ENCODE measurements at regions not wholly inside any gene's neighbourhood (a gene's known extent, or its start where the extent isn't known, plus 50 kb on each side); places are given as distances from the start of the nearest gene placed in this dataset.

DNA sequence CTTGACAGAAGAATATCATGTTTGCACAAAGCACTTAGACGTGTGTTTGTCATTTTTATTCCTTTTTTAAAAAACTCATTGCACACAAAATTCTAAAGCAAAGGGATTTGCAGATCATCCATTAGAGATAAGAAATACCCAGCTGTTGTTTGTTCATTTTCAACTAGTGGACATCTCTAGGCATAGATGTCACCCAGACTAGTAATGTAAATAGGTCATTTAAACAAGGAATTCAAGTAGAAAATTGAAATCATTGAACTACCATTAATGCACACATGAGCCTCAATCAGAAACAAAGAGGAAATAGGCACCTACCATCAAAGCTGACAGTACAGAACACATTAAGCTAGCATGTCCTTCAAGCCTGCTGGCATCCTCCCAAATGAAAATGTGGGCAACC lies 107.3 kb downstream of the OR2K2 start:
- no peaks in the 10 kb centered on the region for H3K36me3 Mint-ChIP-seq
- no peaks in the 10 kb centered on the region for H3K27me3 Mint-ChIP-seq (ENCODE audit: low read depth)
- no peaks in the 10 kb centered on the region for H3K4me1 Mint-ChIP-seq
- no peak overlapping the region for H3K4me3 Mint-ChIP-seq
- no peak for TF ChIP-seq CTCF (IDR thresholded peaks at IDR 0.05; ENCODE audit: unreplicated experiment)
- H3K9me3 Mint-ChIP-seq = peaks cover 4% of the 10 kb centered on the region
- no peak overlapping the region for H3K27ac Mint-ChIP-seq
- no peak for DNase-seq (ENCODE audit: low spot score in 2 of 2, unreplicated experiment in 2 of 2)

- Mint-ChIP-seq H3K4me3 (no peak overlapping the region), H3K4me1 (no peaks in the 10 kb centered on the region), H3K9me3 (peaks cover 27% of the 10 kb centered on the region), H3K36me3 (no peaks in the 10 kb centered on the region), H3K27ac (no peak overlapping the region), H3K27me3 (ENCODE audit: low read depth) (peaks cover 11% of the 10 kb centered on the region)
- no peak for DNase-seq (ENCODE audit: low spot score in 2 of 2, unreplicated experiment in 2 of 2)
- TF ChIP-seq CTCF (IDR thresholded peaks at IDR 0.05; ENCODE audit: unreplicated experiment) = no peak
Observed at GRCh38 chr9:111212874-111213273, 117.2 kb downstream of the OR2K2 start.

GRCh38 chr9:111198936-111199335 lies 131.1 kb downstream of the OR2K2 start:
- no peak for DNase-seq (ENCODE audit: low spot score in 2 of 2, unreplicated experiment in 2 of 2)
- H3K4me3 Mint-ChIP-seq = no peak overlapping the region
- H3K36me3 Mint-ChIP-seq = peaks cover 8% of the 10 kb centered on the region
- no peaks in the 10 kb centered on the region for H3K4me1 Mint-ChIP-seq
- no peak for TF ChIP-seq CTCF (IDR thresholded peaks at IDR 0.05; ENCODE audit: unreplicated experiment)
- H3K27me3 Mint-ChIP-seq (ENCODE audit: low read depth) = no peaks in the 10 kb centered on the region
- H3K9me3 Mint-ChIP-seq = peaks cover 31% of the 10 kb centered on the region
- no peak overlapping the region for H3K27ac Mint-ChIP-seq

GRCh38 chr9:111197256-111197655 lies 132.8 kb downstream of the OR2K2 start:
- Mint-ChIP-seq H3K27me3 (ENCODE audit: low read depth) (no peaks in the 10 kb centered on the region), H3K27ac (no peak overlapping the region), H3K4me3 (no peak overlapping the region), H3K4me1 (no peaks in the 10 kb centered on the region), H3K36me3 (peaks cover 4% of the 10 kb centered on the region), H3K9me3 (peaks cover 17% of the 10 kb centered on the region)
- TF ChIP-seq CTCF (IDR thresholded peaks at IDR 0.05; ENCODE audit: unreplicated experiment) = no peak
- no peak for DNase-seq (ENCODE audit: low spot score in 2 of 2, unreplicated experiment in 2 of 2)

- H3K4me3 Mint-ChIP-seq = no peak overlapping the region
- no peak overlapping the region for H3K27ac Mint-ChIP-seq
- no peaks in the 10 kb centered on the region for H3K27me3 Mint-ChIP-seq (ENCODE audit: low read depth)
- no peak for TF ChIP-seq CTCF (IDR thresholded peaks at IDR 0.05; ENCODE audit: unreplicated experiment)
- no peaks in the 10 kb centered on the region for H3K4me1 Mint-ChIP-seq
- DNase-seq (ENCODE audit: low spot score in 2 of 2, unreplicated experiment in 2 of 2) = no peak
- peaks cover 17% of the 10 kb centered on the region for H3K9me3 Mint-ChIP-seq
- peaks cover 4% of the 10 kb centered on the region for H3K36me3 Mint-ChIP-seq
Observed at GRCh38 chr9:111195766-111196165, 134.3 kb downstream of the OR2K2 start.

GRCh38 chr9:111193095-111193494 lies 136.9 kb downstream of the OR2K2 start:
- Mint-ChIP-seq H3K27me3 (ENCODE audit: low read depth) (no peaks in the 10 kb centered on the region), H3K36me3 (peaks cover 1% of the 10 kb centered on the region), H3K4me3 (no peak overlapping the region), H3K9me3 (peaks cover 3% of the 10 kb centered on the region), H3K27ac (no peak overlapping the region), H3K4me1 (peaks cover 4% of the 10 kb centered on the region)
- DNase-seq (ENCODE audit: low spot score in 2 of 2, unreplicated experiment in 2 of 2) = no peak
- no peak for TF ChIP-seq CTCF (IDR thresholded peaks at IDR 0.05; ENCODE audit: unreplicated experiment)

Measured in mesothelial cell of epicardium (in vitro differentiated cells).